ENCODE measurements at regions not wholly inside any gene's neighbourhood (a gene's known extent, or its start where the extent isn't known, plus 50 kb on each side); places are given as distances from the start of the nearest gene placed in this dataset.

DNA sequence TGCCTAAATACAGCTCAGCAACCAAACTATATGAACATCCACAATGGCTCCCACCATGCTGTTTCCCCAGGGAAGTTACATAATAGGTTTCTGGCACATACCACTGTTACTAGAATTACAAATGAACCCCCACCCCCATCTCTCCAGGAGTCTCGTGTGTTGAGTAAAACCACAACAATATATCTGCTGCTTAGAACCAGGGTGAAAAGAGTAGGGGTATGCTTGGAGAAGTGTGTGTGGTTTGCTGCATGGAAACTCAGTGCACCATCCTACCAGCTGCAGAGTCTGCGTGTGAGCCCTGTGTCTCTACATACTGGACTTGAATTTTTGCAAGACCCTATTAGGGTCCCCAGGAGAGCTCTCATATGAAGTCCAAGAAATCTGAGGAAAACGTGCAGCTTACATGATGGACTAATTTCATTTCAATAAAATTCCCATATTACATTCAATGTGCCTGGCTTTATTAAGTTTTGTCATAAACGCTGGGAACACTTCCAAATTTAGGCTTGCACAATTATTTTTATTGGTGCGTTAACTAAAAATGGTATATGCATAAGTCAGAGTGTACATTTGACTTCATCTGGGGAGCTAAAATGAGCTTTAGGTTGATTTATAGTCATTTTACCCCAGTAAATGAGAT lies 104.5 kb upstream of the NFIB start:
- peak overlapping the region in 1 of 4 donors; percentile 43 for H3K4me3 ChIP-seq
- WGBS, 2 donors = 51 to 55% methylated on average over 5 of the region's 5 CpGs
- no peaks in the 10 kb centered on the region for H3K27me3 ChIP-seq

DNA sequence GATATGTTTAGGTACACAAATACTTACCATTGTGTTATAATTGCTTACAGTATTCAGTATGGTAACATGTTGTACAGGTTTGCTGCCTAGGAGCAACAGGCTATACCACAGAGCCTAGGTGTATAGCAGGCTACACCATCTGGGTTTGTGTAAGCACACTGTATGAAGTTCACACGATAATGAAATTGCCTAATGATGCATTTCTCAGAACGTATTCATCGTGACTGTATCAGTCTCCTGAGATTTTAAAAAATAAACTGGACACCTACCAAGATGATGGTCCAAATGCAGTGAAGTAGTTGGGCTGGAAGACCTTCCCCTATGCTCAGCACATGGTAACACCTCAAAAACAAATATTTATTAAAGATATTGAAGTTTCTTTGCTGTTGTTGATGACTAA lies 103.3 kb upstream of the NFIB start:
- Histone ChIP-seq H3K27ac (no peak overlapping the region), H3K27me3 (no peaks in the 10 kb centered on the region), H3K36me3 (no peaks in the 10 kb centered on the region), H3K4me3 (no peak overlapping the region), H3K4me1 (peaks cover 0 to 18% (median 0%) of the 10 kb centered on the region in 4 donors), H3K9me3 (peaks cover 0 to 9% (median 0%) of the 10 kb centered on the region in 4 donors)
- no peak for DNase-seq (ENCODE audit: low spot score in 2 of 2)
- TF ChIP-seq EP300 (IDR thresholded peaks at IDR 0.05) (no peak), POLR2A (IDR thresholded peaks at IDR 0.05) (no peak)
- 67 to 81% methylated on average over 3 of the region's 3 CpGs for WGBS, 2 donors

More for the DNA sequence above, 104.5 kb upstream of the NFIB start:
- Histone ChIP-seq H3K36me3 (no peaks in the 10 kb centered on the region), H3K27ac (peak overlapping the region in 1 of 4 donors; percentile 57), H3K9me3 (peaks cover 0 to 9% (median 0%) of the 10 kb centered on the region in 4 donors), H3K4me1 (peaks cover 0 to 18% (median 0%) of the 10 kb centered on the region in 4 donors)
- TF ChIP-seq, protein P1, sequence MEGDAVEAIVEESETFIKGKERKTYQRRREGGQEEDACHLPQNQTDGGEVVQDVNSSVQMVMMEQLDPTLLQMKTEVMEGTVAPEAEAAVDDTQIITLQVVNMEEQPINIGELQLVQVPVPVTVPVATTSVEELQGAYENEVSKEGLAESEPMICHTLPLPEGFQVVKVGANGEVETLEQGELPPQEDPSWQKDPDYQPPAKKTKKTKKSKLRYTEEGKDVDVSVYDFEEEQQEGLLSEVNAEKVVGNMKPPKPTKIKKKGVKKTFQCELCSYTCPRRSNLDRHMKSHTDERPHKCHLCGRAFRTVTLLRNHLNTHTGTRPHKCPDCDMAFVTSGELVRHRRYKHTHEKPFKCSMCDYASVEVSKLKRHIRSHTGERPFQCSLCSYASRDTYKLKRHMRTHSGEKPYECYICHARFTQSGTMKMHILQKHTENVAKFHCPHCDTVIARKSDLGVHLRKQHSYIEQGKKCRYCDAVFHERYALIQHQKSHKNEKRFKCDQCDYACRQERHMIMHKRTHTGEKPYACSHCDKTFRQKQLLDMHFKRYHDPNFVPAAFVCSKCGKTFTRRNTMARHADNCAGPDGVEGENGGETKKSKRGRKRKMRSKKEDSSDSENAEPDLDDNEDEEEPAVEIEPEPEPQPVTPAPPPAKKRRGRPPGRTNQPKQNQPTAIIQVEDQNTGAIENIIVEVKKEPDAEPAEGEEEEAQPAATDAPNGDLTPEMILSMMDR (IDR thresholded peaks at IDR 0.05) = no peak
- no peak for TF ChIP-seq EP300 (IDR thresholded peaks at IDR 0.05)
- TF ChIP-seq POLR2A (IDR thresholded peaks at IDR 0.05) = no peak
- no peak for DNase-seq (ENCODE audit: low spot score in 2 of 2)

DNA sequence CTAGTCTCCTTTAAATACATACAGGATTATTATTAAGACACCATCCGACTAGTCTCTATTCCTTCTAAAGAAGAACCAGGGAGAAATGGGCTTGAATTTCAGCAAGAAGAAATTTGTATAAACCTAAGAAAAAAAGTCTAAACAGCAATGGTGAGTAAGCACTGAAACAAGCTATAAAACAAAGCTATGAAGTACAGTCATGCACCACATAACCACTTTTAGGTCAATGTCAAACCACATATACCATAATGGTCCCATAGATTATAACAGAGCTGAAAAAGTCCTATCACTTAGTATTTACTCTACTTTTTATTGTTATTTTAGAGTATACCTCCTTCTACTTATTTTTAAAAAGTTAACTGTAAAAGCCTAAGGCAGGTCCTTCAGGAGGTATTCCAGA lies 102.0 kb upstream of the NFIB start:
- 33 to 90% methylated on average over 1 of the region's 1 CpG for WGBS, 2 donors
- Histone ChIP-seq H3K36me3 (no peaks in the 10 kb centered on the region), H3K4me3 (no peak overlapping the region), H3K9me3 (peaks cover 0 to 9% (median 0%) of the 10 kb centered on the region in 4 donors), H3K27ac (no peak overlapping the region), H3K27me3 (no peaks in the 10 kb centered on the region), H3K4me1 (peaks cover 0 to 18% (median 0%) of the 10 kb centered on the region in 4 donors)
- no peak for DNase-seq (ENCODE audit: low spot score in 2 of 2)
- no peak for TF ChIP-seq POLR2A (IDR thresholded peaks at IDR 0.05)
- TF ChIP-seq, protein P1 (IDR thresholded peaks at IDR 0.05) = no peak
- no peak for TF ChIP-seq EP300 (IDR thresholded peaks at IDR 0.05)

DNA sequence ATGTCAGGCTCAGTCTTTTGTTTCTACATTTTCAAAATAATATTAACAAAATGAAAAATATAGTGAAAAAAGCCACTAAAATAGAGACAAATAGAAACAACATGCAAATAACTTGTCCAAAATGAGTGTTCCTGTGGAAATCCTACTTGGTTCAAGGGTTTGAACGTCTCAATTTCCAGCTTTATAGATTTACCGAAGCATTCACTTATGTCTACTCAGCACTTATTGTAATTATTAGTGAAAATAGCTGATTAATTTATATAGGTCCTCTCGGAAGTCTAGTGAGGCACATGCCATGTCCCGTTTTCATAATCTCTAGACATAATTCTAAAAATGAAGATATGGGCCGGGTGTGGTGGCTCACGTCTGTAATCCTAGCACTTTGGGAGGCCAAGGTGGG lies 99.9 kb upstream of the NFIB start:
- H3K36me3 ChIP-seq = no peaks in the 10 kb centered on the region
- H3K27ac ChIP-seq = no peak overlapping the region
- TF ChIP-seq, protein P1 (IDR thresholded peaks at IDR 0.05) = no peak
- TF ChIP-seq EP300 (IDR thresholded peaks at IDR 0.05) (no peak), POLR2A (IDR thresholded peaks at IDR 0.05) (no peak)
- DNase-seq (ENCODE audit: low spot score in 2 of 2) = no peak
- no peaks in the 10 kb centered on the region for H3K27me3 ChIP-seq
- H3K4me1 ChIP-seq = peaks cover 0 to 7% (median 0%) of the 10 kb centered on the region in 4 donors
- peaks cover 0 to 9% (median 0%) of the 10 kb centered on the region in 4 donors for H3K9me3 ChIP-seq
- no peak overlapping the region for H3K4me3 ChIP-seq
- WGBS, 2 donors = 95 to 97% methylated on average over 6 of the region's 6 CpGs

DNA sequence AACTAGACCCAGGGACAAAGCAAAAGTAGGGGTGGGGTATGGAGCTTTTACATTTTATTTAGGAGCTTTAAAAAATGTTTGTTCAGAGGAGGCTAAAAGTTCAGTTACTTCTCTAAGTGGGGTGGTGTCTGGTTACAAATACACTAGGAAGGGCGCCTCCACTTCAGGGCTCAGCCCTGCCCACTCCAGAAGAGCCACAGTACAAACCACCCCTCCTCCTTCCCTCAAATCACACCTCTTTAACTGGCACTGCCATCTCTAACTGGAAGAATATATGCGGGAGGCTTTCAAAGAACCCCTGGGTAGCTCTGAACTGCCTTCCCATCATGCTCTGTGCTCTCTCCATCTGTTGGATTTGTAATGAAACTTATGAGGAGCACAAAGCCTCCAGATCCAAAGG lies 98.8 kb upstream of the NFIB start:
- no peak overlapping the region for H3K4me3 ChIP-seq
- 83 to 91% methylated on average over 2 of the region's 2 CpGs for WGBS, 2 donors
- no peak for TF ChIP-seq POLR2A (IDR thresholded peaks at IDR 0.05)
- TF ChIP-seq, protein P1 (IDR thresholded peaks at IDR 0.05) = no peak
- no peak for TF ChIP-seq EP300 (IDR thresholded peaks at IDR 0.05)
- no peaks in the 10 kb centered on the region for H3K36me3 ChIP-seq
- peaks cover 0 to 9% (median 0%) of the 10 kb centered on the region in 4 donors for H3K9me3 ChIP-seq
- no peak overlapping the region for H3K27ac ChIP-seq
- no peaks in the 10 kb centered on the region for H3K4me1 ChIP-seq
- no peak for DNase-seq (ENCODE audit: low spot score in 2 of 2)
- H3K27me3 ChIP-seq = no peaks in the 10 kb centered on the region

All from tibial nerve (tissue), 4 donors.